ENCODE measurements at regions not wholly inside any gene's neighbourhood (a gene's known extent, or its start where the extent isn't known, plus 50 kb on each side); places are given as distances from the start of the nearest gene placed in this dataset.
"Not testable (repeated sequence)": the region's sequence is repeated elsewhere in the genome, so short reads cannot be mapped to it uniquely, and the experiment has no call there.

GRCh38 chr6:20021795-20022194, 184.6 kb downstream of the ID4 start:
- no peak for DNase-seq (ENCODE audit: low read depth, low spot score)
- ChIA-PET CTCF (no interaction called here), POLR2A (no interaction called here)
- Histone ChIP-seq H3K36me3 (ENCODE audit: control insufficient read depth in 2 of 2, extremely low read depth in 1 of 2, insufficient read depth in 2 of 2, low read length in 2 of 2) (no peaks in the 10 kb centered on the region), H3K9me1 (replicated peaks; ENCODE audit: control insufficient read depth, extremely low read depth, insufficient read depth, low read length) (no peaks in the 10 kb centered on the region), H3K27me3 (ENCODE audit: control insufficient read depth in 2 of 2, insufficient read depth in 2 of 2, low read length in 2 of 2) (no peaks in the 10 kb centered on the region), H3K4me2 (ENCODE audit: insufficient read depth, low read length) (no peak overlapping the region), H3K27ac (ENCODE audit: insufficient read depth, low read depth, low read length) (no peak overlapping the region), H3K9ac (replicated peaks; ENCODE audit: extremely low read depth, insufficient read depth, low read length) (no peak overlapping the region), H3K79me2 (ENCODE audit: control insufficient read depth, insufficient read depth, low read length) (no peaks in the 10 kb centered on the region), H3K4me3 (replicated peaks in 1 of 3; ENCODE audit: insufficient read depth in 1 of 3, low read depth in 1 of 3, low read length in 3 of 3) (no peak overlapping the region), H2AFZ (ENCODE audit: low read depth, low read length) (no peak overlapping the region), H3K4me1 (ENCODE audit: control insufficient read depth, extremely low read depth, insufficient read depth, low read length) (no peaks in the 10 kb centered on the region), H4K20me1 (replicated peaks; ENCODE audit: control insufficient read depth, extremely low read depth, insufficient read depth, low read length) (no peaks in the 10 kb centered on the region), H3K9me3 (replicated peaks; ENCODE audit: control insufficient read depth, insufficient read depth, low read length) (no peaks in the 10 kb centered on the region)
- dilution Hi-C loops (cut with MboI; ENCODE audit: extremely low pct_ligation_motif_present, low sequenced_read_pairs): no loop called here
- no TSS peak for BruUV-seq (replicated peaks)
- no peak for FAIRE-seq
- TF ChIP-seq GATA2 (IDR thresholded peaks at IDR 0.05; ENCODE audit: insufficient read depth, insufficient read length, low read depth, low read length): no peak
- TF ChIP-seq POLR2AphosphoS5 (IDR thresholded peaks at IDR 0.05; ENCODE audit: insufficient read depth, low read depth, low read length): no peak
- no peak for TF ChIP-seq POLR2A (IDR thresholded peaks at IDR 0.05; ENCODE audit: low read depth, low read length)
- no peak for TF ChIP-seq CTCF (IDR thresholded peaks at IDR 0.05; ENCODE audit: extremely low read depth in 1 of 2, insufficient read depth in 1 of 2, low read depth in 1 of 2, low read length in 2 of 2)
- TF ChIP-seq MYC (IDR thresholded peaks at IDR 0.05; ENCODE audit: low read depth, low read length): no peak
- no peak for TF ChIP-seq EZH2 (IDR thresholded peaks at IDR 0.05; ENCODE audit: borderline replicate concordance, low read depth, low read length, severe bottlenecking)
- TF ChIP-seq JUN (IDR thresholded peaks at IDR 0.05; ENCODE audit: borderline replicate concordance, insufficient read depth, insufficient read length, low read depth): no peak
- TF ChIP-seq FOS (IDR thresholded peaks at IDR 0.05; ENCODE audit: borderline replicate concordance, insufficient read depth, low read length): no peak
- TF ChIP-seq MAX (IDR thresholded peaks at IDR 0.05; ENCODE audit: insufficient read depth, insufficient read length): no peak
- intact Hi-C loops (cut with micrococcal nuclease): no loop called here

- H3K79me2 ChIP-seq (ENCODE audit: control insufficient read depth, insufficient read depth, low read length); H2AFZ ChIP-seq (ENCODE audit: low read depth, low read length); BruUV-seq (replicated peaks); H3K36me3 ChIP-seq (ENCODE audit: control insufficient read depth in 2 of 2, extremely low read depth in 1 of 2, insufficient read depth in 2 of 2, low read length in 2 of 2); H4K20me1 ChIP-seq (replicated peaks; ENCODE audit: control insufficient read depth, extremely low read depth, insufficient read depth, low read length); FAIRE-seq; H3K9me1 ChIP-seq (replicated peaks; ENCODE audit: control insufficient read depth, extremely low read depth, insufficient read depth, low read length); H3K4me2 ChIP-seq (ENCODE audit: insufficient read depth, low read length); H3K4me1 ChIP-seq (ENCODE audit: control insufficient read depth, extremely low read depth, insufficient read depth, low read length); DNase-seq (ENCODE audit: low read depth, low spot score); CTCF ChIA-PET; H3K4me3 ChIP-seq (replicated peaks in 1 of 3; ENCODE audit: insufficient read depth in 1 of 3, low read depth in 1 of 3, low read length in 3 of 3); intact Hi-C loops (cut with micrococcal nuclease); dilution Hi-C loops (cut with MboI; ENCODE audit: extremely low pct_ligation_motif_present, low sequenced_read_pairs); POLR2A ChIA-PET; H3K27ac ChIP-seq (ENCODE audit: insufficient read depth, low read depth, low read length); H3K27me3 ChIP-seq (ENCODE audit: control insufficient read depth in 2 of 2, insufficient read depth in 2 of 2, low read length in 2 of 2); H3K9ac ChIP-seq (replicated peaks; ENCODE audit: extremely low read depth, insufficient read depth, low read length); H3K9me3 ChIP-seq (replicated peaks; ENCODE audit: control insufficient read depth, insufficient read depth, low read length): not testable (repeated sequence)
Observed at GRCh38 chr6:20023549-20024315, 186.6 kb downstream of the ID4 start.
